Adrenal gland (tissue), 9 donors: ENCODE measurements at regions not wholly inside any gene's neighbourhood (a gene's known extent, or its start where the extent isn't known, plus 50 kb on each side); places are given as distances from the start of the nearest gene placed in this dataset.

ENCODE experiments used
- DNase-seq, 7 donors: peaks; one replicate each; pipeline ENCODE4 v3.0.0-alpha.2; 2019 to 2020
- H3K27ac ChIP-seq, 5 donors: fragments of 200-600 bp; sonication (generic) in 4 of 5; 1 replicate in 3 of 5; 2 replicates in 2 of 5; pipeline versions ENCODE4 v1.5.1 to v1.8.0; 2016 to 2020; ENCODE audit warnings: mild to moderate bottlenecking in 1 of 5
- H3K27me3 ChIP-seq: fragments of 200-600 bp; 2 replicates; pipeline ENCODE4 v1.8.0; 2021
- H3K36me3 ChIP-seq, 2 donors: fragments of 200-600 bp; replicated peaks in 1 of 2; 1 replicate in 1 of 2; 2 replicates in 1 of 2; pipeline versions ENCODE4 v1.5.1 to v1.8.0; 2018 to 2022
- H3K4me1 ChIP-seq, 2 donors: fragments of 200-600 bp; replicated peaks in 1 of 2; 1 replicate in 1 of 2; 2 replicates in 1 of 2; pipeline versions ENCODE4 v1.5.1 to v1.8.0; 2018 to 2021
- H3K4me3 ChIP-seq, 4 donors: fragments of 200-600 bp; sonication (generic) in 3 of 4; one replicate each; pipeline ENCODE4 v1.5.1; 2016 to 2018
- H3K9me3 ChIP-seq, 3 donors: fragments of 200-600 bp; sonication (generic) in 1 of 3; replicated peaks in 1 of 3; 1 replicate in 2 of 3; 2 replicates in 1 of 3; pipeline versions ENCODE4 v1.5.1 to v1.8.0; 2016 to 2021
- POLR2A ChIP-seq, 2 donors: fragments of 450-650 bp; IDR thresholded peaks; one replicate each; pipeline ENCODE4 v1.6.1; 2017; ENCODE audit warnings: antibody characterized with exemption in 2 of 2, mild to moderate bottlenecking in 2 of 2, moderate library complexity in 1 of 2
- WGBS, 4 donors: extraction: QIAGEN DNeasy Blood & Tissue Kit in 2 of 4; methylation state at CpG; one replicate each; pipeline versions ENCODE4 v1.1.5 to v1.1.7; 2013 to 2017; 5-methylcytosine and 5-hydroxymethylcytosine counted together
- intact Hi-C, 2 donors: fragments of 100-400 bp; cut with DNase I; formaldehyde crosslinking; loops; one replicate each; pipeline versions ENCODE4 v1.14.1 to v1.15.0; 2022 to 2023
- TF ChIP-seq, protein P1 (sequence below), 6 experiments: fragments of 450-650 bp in 4 of 6; fragments of 200-600 bp in 2 of 6; sonication (generic) in 1 of 6; IDR thresholded peaks; 1 replicate in 5 of 6; 2 replicates in 1 of 6; pipeline versions ENCODE4 v1.5.1 to v1.8.0; 2016 to 2021; ENCODE audit warnings: antibody characterized with exemption in 6 of 6, mild to moderate bottlenecking in 2 of 6, moderate library complexity in 1 of 6
- donor health status: healthy with polysubstance abuse.
- donor health status: Bipolar disorder and iron deficiency.
- donor health status: DM: yes; HTN: yes; CAD: no.
- donor health status: DM: no; HTN: no; CAD: no.
- donor health status: DM: no; HTN: no; CAD: no.

DNA sequence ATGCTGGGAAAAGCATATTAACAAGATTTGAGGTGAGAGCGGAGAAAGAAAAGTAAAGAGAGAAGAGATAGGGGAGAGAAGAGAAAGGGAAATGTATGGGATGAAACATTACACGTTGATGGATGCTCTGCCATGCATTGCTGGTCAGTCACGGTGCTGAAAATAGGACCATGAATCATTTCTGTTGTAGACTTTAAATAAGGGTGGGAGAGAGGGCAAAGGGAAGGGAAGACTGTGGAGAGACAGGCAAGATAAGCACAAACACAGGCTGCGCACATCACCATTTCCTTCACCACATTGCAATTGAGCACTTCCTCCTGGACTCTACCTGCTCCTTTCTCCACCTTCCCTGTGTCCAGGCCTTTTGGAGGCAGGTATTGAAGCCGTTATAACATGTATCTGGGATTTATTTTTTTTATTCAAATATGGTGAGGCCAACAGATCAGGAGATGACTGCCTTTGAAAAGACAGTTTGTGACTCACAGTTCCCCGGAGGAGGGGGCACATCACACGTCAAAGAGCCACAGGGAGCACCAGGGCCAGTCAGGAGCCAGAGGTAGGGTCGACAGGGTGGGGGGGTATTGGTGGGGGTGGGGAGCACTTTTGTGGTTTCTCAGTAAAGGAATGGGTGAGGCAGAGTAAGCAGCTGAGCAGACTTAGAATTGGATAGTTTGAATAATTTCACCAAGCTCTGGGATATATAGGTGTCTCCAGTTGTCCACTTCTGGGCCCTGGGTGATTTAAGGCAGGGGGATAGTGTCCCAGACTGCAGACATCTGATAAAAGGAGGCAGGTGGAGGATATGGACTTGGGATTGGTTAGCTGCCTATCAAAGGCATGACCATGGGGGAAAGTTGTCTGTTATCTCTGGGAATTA is 372.8 kb upstream of the ST6GAL2 start:
- Histone ChIP-seq H3K27me3 (no peaks in the 10 kb centered on the region), H3K4me3 (no peak overlapping the region), H3K4me1 (no peaks in the 10 kb centered on the region), H3K36me3 (no peaks in the 10 kb centered on the region), H3K27ac (no peak overlapping the region), H3K9me3 (no peaks in the 10 kb centered on the region)
- intact Hi-C loops = no loop called here
- DNase-seq = no peak
- no peak for TF ChIP-seq POLR2A (IDR thresholded peaks at IDR 0.05)
- TF ChIP-seq, protein P1, sequence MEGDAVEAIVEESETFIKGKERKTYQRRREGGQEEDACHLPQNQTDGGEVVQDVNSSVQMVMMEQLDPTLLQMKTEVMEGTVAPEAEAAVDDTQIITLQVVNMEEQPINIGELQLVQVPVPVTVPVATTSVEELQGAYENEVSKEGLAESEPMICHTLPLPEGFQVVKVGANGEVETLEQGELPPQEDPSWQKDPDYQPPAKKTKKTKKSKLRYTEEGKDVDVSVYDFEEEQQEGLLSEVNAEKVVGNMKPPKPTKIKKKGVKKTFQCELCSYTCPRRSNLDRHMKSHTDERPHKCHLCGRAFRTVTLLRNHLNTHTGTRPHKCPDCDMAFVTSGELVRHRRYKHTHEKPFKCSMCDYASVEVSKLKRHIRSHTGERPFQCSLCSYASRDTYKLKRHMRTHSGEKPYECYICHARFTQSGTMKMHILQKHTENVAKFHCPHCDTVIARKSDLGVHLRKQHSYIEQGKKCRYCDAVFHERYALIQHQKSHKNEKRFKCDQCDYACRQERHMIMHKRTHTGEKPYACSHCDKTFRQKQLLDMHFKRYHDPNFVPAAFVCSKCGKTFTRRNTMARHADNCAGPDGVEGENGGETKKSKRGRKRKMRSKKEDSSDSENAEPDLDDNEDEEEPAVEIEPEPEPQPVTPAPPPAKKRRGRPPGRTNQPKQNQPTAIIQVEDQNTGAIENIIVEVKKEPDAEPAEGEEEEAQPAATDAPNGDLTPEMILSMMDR (IDR thresholded peaks at IDR 0.05) = no peak
- WGBS, 4 donors = 44 to 58% (median 49%) methylated on average over 7 to 8 of the region's 8 CpGs

DNA sequence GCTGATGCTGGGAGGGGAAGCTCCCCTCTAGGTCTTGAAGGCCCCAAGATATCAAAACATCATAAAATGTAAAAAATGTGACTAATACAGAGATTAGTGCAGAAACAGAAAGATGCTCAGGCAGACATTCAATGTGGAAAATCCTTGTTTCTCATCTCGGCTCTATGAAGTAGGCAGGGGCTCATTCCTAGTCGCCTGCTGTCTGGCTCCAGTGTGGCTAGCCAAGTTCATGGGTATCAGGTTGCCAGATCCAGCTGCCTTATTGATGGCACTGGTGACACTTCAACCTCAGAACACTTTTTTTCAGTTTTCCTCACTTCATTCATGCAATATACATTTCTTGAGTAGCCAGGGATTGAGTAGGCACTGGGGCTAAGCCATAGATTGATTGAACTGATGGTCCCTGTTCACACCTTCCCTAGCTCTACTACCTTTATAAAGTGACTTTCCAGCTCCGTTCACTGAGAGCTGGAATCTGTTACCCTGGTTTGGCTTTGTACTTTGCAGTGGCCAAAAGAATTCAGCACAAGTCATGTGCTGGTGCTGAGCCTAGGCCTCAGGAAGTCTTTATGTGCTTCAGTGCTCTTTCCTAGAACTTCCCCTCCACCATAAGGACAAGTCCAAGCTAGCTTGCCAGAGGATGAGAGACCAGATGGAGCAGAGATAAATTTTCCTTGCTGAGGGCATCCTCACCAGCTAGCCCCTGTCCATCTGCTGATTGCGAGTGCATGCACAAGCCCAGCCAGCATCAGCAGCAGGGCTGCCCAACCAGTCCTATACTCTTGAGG is 373.6 kb upstream of the ST6GAL2 start:
- H3K9me3 ChIP-seq = no peaks in the 10 kb centered on the region
- no peaks in the 10 kb centered on the region for H3K4me1 ChIP-seq
- 66 to 83% (median 75%) methylated on average over 3 to 4 of the region's 4 CpGs for WGBS, 4 donors
- no peak for DNase-seq
- no peak overlapping the region for H3K27ac ChIP-seq
- no peaks in the 10 kb centered on the region for H3K27me3 ChIP-seq
- H3K4me3 ChIP-seq = no peak overlapping the region
- no peak for TF ChIP-seq POLR2A (IDR thresholded peaks at IDR 0.05)
- TF ChIP-seq, protein P1 (IDR thresholded peaks at IDR 0.05) = no peak
- intact Hi-C loops = no loop called here
- no peaks in the 10 kb centered on the region for H3K36me3 ChIP-seq

DNA sequence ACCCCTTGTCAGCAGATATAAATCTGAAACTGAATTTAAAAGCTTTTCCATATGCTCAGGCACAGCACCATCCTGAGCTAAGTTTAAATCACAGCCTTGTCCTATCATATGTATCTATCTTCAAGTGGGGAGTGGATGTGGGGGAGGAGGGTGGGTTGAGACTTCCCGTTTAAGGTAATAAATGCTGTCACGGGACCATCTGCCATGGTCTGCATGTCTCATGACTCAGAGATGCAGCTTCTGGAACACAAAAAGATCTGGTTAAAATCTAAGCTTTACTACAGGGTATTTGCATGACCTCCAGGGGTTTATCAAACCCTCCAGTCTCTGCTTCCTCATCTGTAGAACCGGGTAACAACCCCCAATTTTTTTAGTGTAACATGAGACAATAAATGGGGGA is 377.7 kb upstream of the ST6GAL2 start:
- TF ChIP-seq, protein P1 (IDR thresholded peaks at IDR 0.05) = no peak
- TF ChIP-seq POLR2A (IDR thresholded peaks at IDR 0.05) = no peak
- H3K36me3 ChIP-seq = no peaks in the 10 kb centered on the region
- intact Hi-C loops = no loop called here
- DNase-seq = no peak
- H3K27me3 ChIP-seq = no peaks in the 10 kb centered on the region
- H3K4me3 ChIP-seq = no peak overlapping the region
- no peak overlapping the region for H3K27ac ChIP-seq
- WGBS, 4 donors = 46 to 65% (median 56%) methylated on average over 3 of the region's 3 CpGs
- H3K4me1 ChIP-seq = no peaks in the 10 kb centered on the region
- no peaks in the 10 kb centered on the region for H3K9me3 ChIP-seq

DNA sequence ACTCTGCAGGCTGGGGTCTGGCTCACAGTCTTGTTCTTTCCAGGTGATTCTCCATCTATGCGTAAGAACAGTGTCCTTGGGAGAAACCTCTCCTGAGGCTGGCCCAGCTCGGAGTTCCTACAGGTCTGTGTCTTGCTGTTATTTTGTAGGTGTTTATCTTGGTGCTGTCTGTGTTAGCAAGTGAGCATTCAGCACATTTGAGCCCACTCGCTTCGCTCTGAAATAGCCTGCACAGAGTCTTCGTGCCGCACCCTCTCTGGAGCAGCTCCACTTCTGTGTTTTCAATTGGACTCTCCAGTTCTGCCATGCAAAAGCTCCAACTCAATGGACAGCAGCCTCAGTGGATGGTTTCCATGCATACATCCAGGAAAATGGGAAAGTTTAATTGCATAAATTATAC is 378.2 kb upstream of the ST6GAL2 start:
- Histone ChIP-seq H3K36me3 (no peaks in the 10 kb centered on the region), H3K27ac (no peak overlapping the region), H3K4me3 (no peak overlapping the region), H3K9me3 (no peaks in the 10 kb centered on the region), H3K27me3 (no peaks in the 10 kb centered on the region), H3K4me1 (no peaks in the 10 kb centered on the region)
- TF ChIP-seq, protein P1 (IDR thresholded peaks at IDR 0.05) = no peak
- no peak for TF ChIP-seq POLR2A (IDR thresholded peaks at IDR 0.05)
- WGBS, 4 donors = 85 to 91% (median 90%) methylated on average over 6 of the region's 6 CpGs
- DNase-seq = no peak
- intact Hi-C loops = no loop called here
